IPS-20b (cell line): ENCODE measurements at regions not wholly inside any gene's neighbourhood (a gene's known extent, or its start where the extent isn't known, plus 50 kb on each side); places are given as distances from the start of the nearest gene placed in this dataset.
"Not testable (repeated sequence)": the region's sequence is repeated elsewhere in the genome, so short reads cannot be mapped to it uniquely, and the experiment has no call there.

ENCODE experiments used
- H3K27ac ChIP-seq: one replicate; pipeline ENCODE4 v1.5.1; 2013; ENCODE audit warnings: low read length
- H3K27me3 ChIP-seq: 2 replicates; pipeline ENCODE4 v1.6.1; 2013; ENCODE audit warnings: mild to moderate bottlenecking, low read length, inconsistent platforms; ENCODE audit not compliant: insufficient read depth
- H3K36me3 ChIP-seq: 2 replicates; pipeline ENCODE4 v1.6.1; 2013; ENCODE audit warnings: low read depth, mild to moderate bottlenecking, inconsistent platforms, low read length, moderate library complexity; ENCODE audit not compliant: insufficient read depth
- H3K4me1 ChIP-seq: 2 replicates; pipeline ENCODE4 v1.6.1; 2013; ENCODE audit warnings: mild to moderate bottlenecking, control low read depth, inconsistent platforms, low read length, moderate library complexity; ENCODE audit not compliant: insufficient read depth
- H3K4me3 ChIP-seq: 2 replicates; pipeline ENCODE4 v1.5.1; 2013; ENCODE audit warnings: mild to moderate bottlenecking, low read length, inconsistent platforms
- H3K9ac ChIP-seq: 2 replicates; pipeline ENCODE4 v1.6.1; 2013; ENCODE audit warnings: low read depth, mild to moderate bottlenecking, inconsistent platforms, low read length, moderate library complexity
- H3K9me3 ChIP-seq: 2 replicates; pipeline ENCODE4 v1.6.1; 2013; ENCODE audit warnings: mild to moderate bottlenecking, low read depth, low read length, inconsistent platforms; ENCODE audit not compliant: insufficient read depth

DNA sequence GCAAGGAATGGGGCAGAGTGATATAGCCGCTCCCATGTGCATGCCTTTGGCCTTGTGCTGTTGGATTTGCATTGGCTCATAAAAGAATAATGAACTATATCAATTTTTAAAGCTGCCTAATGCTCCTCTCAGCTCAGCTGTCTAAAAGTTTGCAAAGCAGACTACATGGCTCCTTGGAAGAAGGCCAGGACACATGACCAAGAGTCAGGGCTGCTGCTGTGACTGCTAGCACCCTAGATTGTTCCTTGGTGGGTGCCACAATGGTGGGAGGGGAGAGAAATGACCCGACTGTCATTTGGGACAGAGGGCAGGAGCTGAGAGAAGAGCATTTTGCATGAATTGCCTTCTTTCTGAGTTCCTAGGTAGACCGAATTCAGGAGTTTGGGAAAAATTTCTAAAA, 307.9 kb downstream of the PDCD6IP start:
- no peaks in the 10 kb centered on the region for H3K36me3 ChIP-seq
- no peaks in the 10 kb centered on the region for H3K9me3 ChIP-seq
- no peak overlapping the region for H3K27ac ChIP-seq
- no peaks in the 10 kb centered on the region for H3K27me3 ChIP-seq
- H3K9ac ChIP-seq, result no peak overlapping the region
- H3K4me1 ChIP-seq, result no peaks in the 10 kb centered on the region
- no peak overlapping the region for H3K4me3 ChIP-seq

DNA sequence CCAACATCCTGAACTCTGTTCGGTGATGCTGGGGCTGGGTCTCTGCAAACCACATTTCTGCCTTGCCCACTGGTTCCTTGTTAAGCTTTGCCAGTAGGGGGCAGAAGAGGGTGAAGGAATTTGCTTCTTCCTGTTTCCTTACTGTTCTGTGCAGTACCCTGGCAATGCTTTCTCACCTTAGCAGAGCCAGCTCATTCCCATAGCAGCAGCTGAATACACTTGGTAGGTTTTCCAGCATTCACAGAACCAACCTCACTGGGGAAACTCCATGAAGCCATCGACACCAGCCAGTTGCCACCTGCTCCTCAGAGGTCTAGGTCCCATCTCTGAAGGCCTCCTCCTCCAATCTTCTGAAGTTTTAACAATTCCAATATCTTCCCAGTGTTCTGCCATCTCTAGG, 308.4 kb downstream of the PDCD6IP start:
- no peaks in the 10 kb centered on the region for H3K36me3 ChIP-seq
- H3K9ac ChIP-seq, result no peak overlapping the region
- no peaks in the 10 kb centered on the region for H3K27me3 ChIP-seq
- H3K4me3 ChIP-seq, result no peak overlapping the region
- no peak overlapping the region for H3K27ac ChIP-seq
- no peaks in the 10 kb centered on the region for H3K4me1 ChIP-seq
- no peaks in the 10 kb centered on the region for H3K9me3 ChIP-seq

DNA sequence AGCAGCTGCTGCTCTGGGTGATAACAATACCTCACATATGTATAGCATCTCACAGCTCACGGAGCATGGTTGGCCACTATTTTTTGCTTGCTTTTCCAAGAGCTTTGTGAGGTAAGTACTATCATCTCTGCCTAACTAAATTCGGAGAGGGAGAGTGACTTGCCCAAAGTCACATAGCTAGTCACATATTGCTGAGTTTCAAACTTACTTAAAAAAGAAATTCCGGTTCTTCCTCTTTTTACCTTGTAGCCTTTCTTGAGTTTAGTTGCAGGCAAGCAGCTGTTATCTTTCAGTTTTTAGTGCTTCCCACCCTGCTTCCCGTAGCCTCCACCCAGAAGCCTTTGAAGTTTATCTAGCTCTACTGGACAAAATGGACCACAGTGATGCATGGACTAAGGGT, 309.2 kb downstream of the PDCD6IP start:
- no peaks in the 10 kb centered on the region for H3K9me3 ChIP-seq
- no peaks in the 10 kb centered on the region for H3K4me1 ChIP-seq
- no peak overlapping the region for H3K9ac ChIP-seq
- no peak overlapping the region for H3K27ac ChIP-seq
- no peaks in the 10 kb centered on the region for H3K27me3 ChIP-seq
- H3K36me3 ChIP-seq, result no peaks in the 10 kb centered on the region
- no peak overlapping the region for H3K4me3 ChIP-seq

DNA sequence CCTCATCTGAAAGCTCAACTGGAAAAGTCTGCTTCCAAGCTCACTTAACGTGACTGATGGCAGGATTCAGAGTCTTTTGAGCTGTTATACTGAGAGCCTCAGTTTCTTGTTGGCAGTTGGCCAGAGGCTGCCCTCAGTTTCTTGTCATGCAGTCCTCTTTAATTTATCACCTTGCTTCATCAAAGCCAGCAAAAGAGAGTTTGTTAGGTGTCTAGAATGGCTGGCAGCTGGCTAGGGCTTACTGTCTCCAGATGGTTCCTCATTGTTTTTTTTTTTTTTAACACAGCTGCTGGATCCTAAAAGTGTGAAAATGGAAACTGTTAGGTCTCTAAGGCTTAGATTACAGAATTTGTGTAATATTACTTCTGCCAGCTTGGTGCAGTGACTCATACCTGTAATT, 310.6 kb downstream of the PDCD6IP start:
- no peak overlapping the region for H3K27ac ChIP-seq

DNA sequence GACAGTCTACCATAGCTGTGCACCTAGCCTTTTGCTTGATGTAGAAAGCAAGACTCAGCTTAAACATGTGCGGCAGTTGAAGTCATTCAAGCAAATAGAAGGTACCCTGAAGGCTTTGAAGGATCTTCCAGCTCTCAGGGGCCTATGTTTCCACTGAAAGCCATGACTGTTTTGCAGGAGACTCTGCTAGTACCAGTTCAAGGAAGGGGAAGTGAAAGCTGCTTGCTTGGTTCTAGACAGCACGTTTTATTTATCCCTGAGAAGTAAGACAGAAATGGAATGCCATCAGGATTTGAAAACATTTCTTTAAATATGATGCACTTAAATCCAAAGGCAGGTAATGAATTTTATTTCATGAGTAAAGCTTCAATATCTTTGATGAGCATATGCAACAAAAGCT, 311.4 kb downstream of the PDCD6IP start:
- no peak overlapping the region for H3K4me3 ChIP-seq
- no peaks in the 10 kb centered on the region for H3K4me1 ChIP-seq
- H3K9me3 ChIP-seq, result no peaks in the 10 kb centered on the region
- no peaks in the 10 kb centered on the region for H3K36me3 ChIP-seq
- H3K27ac ChIP-seq, result no peak overlapping the region
- H3K27me3 ChIP-seq, result no peaks in the 10 kb centered on the region
- no peak overlapping the region for H3K9ac ChIP-seq

More for the DNA sequence above, 310.6 kb downstream of the PDCD6IP start:
- Histone ChIP-seq H3K4me1 (no peaks in the 10 kb centered on the region), H3K9me3 (no peaks in the 10 kb centered on the region), H3K9ac (no peak overlapping the region), H3K36me3 (no peaks in the 10 kb centered on the region), H3K27me3 (no peaks in the 10 kb centered on the region), H3K4me3 (no peak overlapping the region)

DNA sequence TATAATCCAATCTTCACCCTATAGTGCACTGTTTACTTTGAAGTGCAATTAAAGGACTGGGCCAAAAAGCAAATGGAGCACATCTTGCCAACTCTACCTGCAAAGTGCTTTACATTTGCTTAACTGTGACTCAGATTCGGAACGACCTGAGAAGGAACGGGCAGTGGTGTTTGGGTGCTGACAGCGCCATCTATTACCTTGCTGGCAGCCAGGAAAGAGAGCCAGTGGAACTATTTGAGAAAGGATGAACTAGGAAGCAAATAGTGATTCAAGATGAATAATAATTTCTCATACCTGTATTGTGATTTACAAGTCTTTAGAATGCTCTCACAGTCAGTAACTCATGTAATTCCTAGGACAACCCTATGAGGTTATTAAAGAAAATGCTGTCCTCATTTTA, 312.9 kb downstream of the PDCD6IP start:
- Histone ChIP-seq H3K4me1 (no peaks in the 10 kb centered on the region), H3K4me3 (no peak overlapping the region), H3K9ac (no peak overlapping the region), H3K27me3 (no peaks in the 10 kb centered on the region), H3K36me3 (no peaks in the 10 kb centered on the region), H3K27ac (no peak overlapping the region), H3K9me3 (no peaks in the 10 kb centered on the region)

DNA sequence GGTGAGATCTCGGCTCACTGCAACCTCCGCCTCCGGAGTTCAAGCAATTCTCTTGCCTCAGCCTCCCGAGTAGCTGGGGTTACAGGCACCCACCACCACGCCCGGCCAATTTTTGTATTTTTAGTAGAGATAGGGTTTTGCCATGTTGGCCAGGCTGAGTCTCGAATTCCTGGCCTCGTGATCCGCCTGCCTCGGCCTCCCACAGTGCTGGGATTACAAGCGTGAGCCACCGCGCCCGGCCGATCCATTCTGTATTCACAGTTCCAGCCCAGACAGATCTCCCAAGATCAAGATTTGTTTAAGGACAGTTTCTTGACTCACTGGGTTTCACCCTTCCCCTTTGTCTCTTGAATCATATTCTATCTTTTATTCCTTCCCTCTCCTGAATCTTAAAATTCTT, 313.8 kb downstream of the PDCD6IP start:
- not testable (repeated sequence) for H3K4me3 ChIP-seq, H3K36me3 ChIP-seq, H3K9ac ChIP-seq, H3K27me3 ChIP-seq, H3K27ac ChIP-seq, H3K9me3 ChIP-seq, H3K4me1 ChIP-seq

DNA sequence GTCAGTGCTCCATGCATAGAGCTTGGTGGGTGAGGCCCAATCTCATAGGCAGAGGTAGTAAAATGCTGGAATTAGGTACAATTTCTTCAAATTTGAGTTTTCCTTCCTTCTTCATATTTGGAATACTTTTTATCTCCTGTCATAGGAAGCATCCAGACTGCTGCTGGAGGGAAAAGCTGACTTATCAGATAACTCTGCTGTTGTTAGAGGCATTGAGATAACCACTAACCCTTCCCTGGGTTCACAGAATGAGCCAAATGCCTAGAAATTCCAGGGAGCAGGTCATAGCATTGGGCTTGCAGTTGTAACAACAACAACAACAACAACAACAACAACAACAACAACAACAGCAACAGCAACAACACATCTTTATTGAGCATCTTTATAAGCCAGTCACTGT, 332.7 kb downstream of the PDCD6IP start:
- no peak overlapping the region for H3K9ac ChIP-seq
- H3K4me1 ChIP-seq, result no peaks in the 10 kb centered on the region
- H3K4me3 ChIP-seq, result no peak overlapping the region
- H3K9me3 ChIP-seq, result peaks cover 4% of the 10 kb centered on the region; the same call in 1 of the 2 replicates
- no peaks in the 10 kb centered on the region for H3K36me3 ChIP-seq
- H3K27ac ChIP-seq, result no peak overlapping the region
- H3K27me3 ChIP-seq, result no peaks in the 10 kb centered on the region

DNA sequence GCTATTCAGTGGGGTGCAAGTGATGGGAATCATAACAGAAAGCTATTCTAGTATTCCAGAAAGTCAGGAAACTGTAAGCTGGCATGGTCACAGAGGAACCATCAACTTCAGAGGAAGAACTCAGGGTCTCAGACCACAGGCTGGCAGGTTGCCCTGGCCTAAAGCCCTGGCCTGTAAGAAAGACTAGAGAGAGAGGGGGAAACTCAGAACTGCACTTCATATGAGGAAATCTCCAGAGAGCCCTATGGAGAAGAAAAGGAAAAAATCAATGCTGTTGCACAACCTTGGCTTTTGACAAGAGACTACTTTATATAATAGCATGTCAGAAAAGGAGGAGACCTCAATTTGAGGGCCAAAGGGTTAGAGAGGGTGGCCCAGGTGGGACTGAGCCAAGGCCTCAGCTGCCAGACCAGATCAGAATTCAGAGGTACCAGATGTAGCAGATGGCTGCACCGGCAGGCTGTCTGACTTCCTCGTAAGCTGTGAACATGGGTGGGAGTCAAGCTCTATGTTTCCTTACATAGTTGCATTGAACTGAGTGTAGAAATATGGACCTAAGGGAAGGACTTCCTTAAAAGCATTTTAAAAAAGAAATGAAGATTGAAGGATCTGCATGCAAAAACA, 333.8 kb downstream of the PDCD6IP start:
- Histone ChIP-seq H3K4me1 (no peaks in the 10 kb centered on the region), H3K27me3 (no peaks in the 10 kb centered on the region), H3K27ac (no peak overlapping the region), H3K9ac (no peak overlapping the region), H3K36me3 (no peaks in the 10 kb centered on the region), H3K4me3 (no peak overlapping the region), H3K9me3 (peaks cover 4% of the 10 kb centered on the region; the same call in 1 of the 2 replicates)

DNA sequence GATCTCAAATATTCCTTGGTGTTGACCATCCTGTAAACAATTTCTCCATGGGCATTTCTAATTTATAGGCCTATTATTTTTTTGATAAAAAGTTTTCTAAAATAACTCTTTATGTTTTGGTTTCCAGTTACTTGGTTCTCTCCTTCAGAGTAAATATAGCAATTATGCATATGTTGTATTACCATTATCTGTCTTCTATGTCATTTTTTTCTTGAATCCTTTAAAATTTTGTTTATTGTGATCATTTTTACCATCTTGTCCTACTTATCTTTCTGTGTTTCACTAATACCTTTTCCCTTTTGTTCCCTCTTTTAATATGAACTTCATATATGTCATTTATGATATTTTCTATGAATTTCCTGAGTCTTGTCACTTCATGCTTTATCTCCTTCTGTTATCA, 341.1 kb downstream of the PDCD6IP start:
- H3K27me3 ChIP-seq, result no peaks in the 10 kb centered on the region
- H3K4me1 ChIP-seq, result no peaks in the 10 kb centered on the region
- no peak overlapping the region for H3K4me3 ChIP-seq
- H3K9me3 ChIP-seq, result peaks cover 4% of the 10 kb centered on the region; the same call in 1 of the 2 replicates
- H3K9ac ChIP-seq, result no peak overlapping the region
- H3K27ac ChIP-seq, result no peak overlapping the region
- no peaks in the 10 kb centered on the region for H3K36me3 ChIP-seq

DNA sequence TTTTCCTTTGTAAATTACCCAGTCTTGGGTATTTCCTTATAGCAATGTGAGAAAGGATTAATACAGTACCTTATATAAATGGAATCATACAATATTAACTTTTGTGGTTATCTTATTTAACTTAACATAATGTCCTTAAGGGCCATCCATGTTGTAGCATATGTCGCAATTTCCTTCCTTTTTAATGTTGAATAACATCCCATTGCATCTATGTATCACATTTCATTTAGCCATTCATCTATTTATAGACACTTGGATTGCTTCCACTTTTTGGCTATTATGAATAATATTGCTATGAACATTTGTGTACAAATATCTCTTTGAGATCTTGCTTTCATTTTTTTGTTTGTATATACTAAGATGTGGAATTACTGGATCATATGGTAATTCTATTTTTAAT, 342.2 kb downstream of the PDCD6IP start:
- Histone ChIP-seq H3K27ac (no peak overlapping the region), H3K9ac (no peak overlapping the region), H3K4me3 (no peak overlapping the region), H3K27me3 (no peaks in the 10 kb centered on the region), H3K4me1 (peaks cover 6% of the 10 kb centered on the region), H3K9me3 (no peaks in the 10 kb centered on the region; the same call in 1 of the 2 replicates), H3K36me3 (no peaks in the 10 kb centered on the region)

DNA sequence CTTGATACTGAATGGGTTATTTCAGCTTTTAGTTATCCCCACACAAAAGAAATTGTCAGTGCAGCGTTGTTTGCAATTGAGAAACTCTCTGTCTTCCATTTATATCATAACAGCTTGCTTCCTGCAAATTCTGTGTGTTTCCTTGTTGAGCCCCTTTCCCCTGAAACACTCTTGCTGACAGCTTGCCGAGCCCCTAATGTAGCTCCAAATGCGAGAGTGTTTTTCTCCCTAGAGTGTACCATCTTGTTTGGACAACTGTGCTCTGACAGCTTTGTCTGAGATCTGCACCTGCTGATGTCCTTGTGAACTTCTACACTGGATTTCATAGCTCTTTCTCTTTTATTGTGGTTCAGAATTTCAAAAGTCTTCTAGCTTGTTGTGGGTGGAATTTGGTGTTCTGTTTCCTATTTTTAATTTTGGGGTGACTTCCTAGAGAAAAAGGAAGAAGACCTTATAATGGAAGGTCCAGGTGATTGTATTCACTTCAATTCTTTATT, 343.5 kb downstream of the PDCD6IP start:
- no peaks in the 10 kb centered on the region for H3K9me3 ChIP-seq
- no peaks in the 10 kb centered on the region for H3K36me3 ChIP-seq
- H3K27me3 ChIP-seq, result no peaks in the 10 kb centered on the region
- H3K27ac ChIP-seq, result no peak overlapping the region
- H3K4me1 ChIP-seq, result peaks cover 13% of the 10 kb centered on the region
- H3K4me3 ChIP-seq, result no peak overlapping the region
- H3K9ac ChIP-seq, result no peak overlapping the region
